Nephron progenitor cell (in vitro differentiated cells): ENCODE measurements at regions not wholly inside any gene's neighbourhood (a gene's known extent, or its start where the extent isn't known, plus 50 kb on each side); places are given as distances from the start of the nearest gene placed in this dataset.

Experiments
- DNase-seq: peaks from one replicate; pipeline ENCODE4 v3.0.0; 2021
- H3K27ac Mint-ChIP-seq: 2 replicates; pipeline ENCODE4 v1.8.0; 2021; ENCODE audit warnings: mild to moderate bottlenecking, moderate library complexity, mixed read lengths
- H3K27me3 Mint-ChIP-seq: 2 replicates; pipeline ENCODE4 v1.8.0; 2021; ENCODE audit warnings: mild to moderate bottlenecking, low read depth, mixed read lengths; ENCODE audit not compliant: poor library complexity
- H3K36me3 Mint-ChIP-seq: 2 replicates; pipeline ENCODE4 v1.8.0; 2021; ENCODE audit warnings: low read depth, mixed read lengths
- H3K4me1 Mint-ChIP-seq: 2 replicates; pipeline ENCODE4 v1.8.0; 2021; ENCODE audit warnings: mixed read lengths
- H3K4me3 Mint-ChIP-seq: 2 replicates; pipeline ENCODE4 v1.8.0; 2021; ENCODE audit warnings: mild to moderate bottlenecking, moderate library complexity, mixed read lengths
- H3K9me3 Mint-ChIP-seq: 2 replicates; pipeline ENCODE4 v1.8.0; 2021; ENCODE audit warnings: mild to moderate bottlenecking, moderate library complexity, mixed read lengths
- CTCF ChIP-seq: fragments of 200-600 bp; sonication (generic); IDR thresholded peaks from 2 replicates; pipeline ENCODE4 v1.5.0; 2021; ENCODE audit warnings: antibody characterized with exemption

DNA sequence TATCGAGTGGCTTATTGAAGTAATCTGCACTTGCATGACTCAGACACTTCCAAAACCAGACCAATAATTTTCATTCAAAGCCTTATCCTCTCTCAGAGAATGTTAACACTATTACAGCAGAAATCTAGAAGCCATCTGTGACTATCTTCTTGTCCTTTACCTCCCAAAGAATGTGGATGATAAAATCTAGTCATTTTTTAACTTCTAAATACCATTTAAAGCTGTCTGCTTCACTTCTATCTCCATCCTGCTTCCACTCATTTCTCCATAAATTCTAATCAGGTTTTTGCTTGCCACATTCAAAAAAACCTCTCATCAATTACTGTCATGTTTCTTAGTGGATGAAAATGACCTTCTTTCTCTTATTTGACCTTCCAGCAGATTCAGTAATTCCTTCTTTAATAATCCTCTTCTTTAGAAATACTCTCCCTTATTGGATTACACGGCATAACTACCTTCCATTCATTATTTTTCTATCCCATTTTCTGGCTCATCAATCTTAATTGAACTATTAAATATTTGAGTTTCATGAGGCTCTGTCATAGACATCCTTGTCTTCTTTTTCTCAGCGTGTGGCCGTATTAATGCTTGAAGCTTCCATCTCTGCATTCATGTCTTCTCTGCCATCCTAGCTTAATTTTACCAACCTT lies 1999.4 kb downstream of the MRPL39 start:
- Mint-ChIP-seq H3K9me3 (peaks cover 26% of the 10 kb centered on the region), H3K36me3 (no peaks in the 10 kb centered on the region), H3K4me3 (no peak overlapping the region), H3K27me3 (no peaks in the 10 kb centered on the region), H3K27ac (no peak overlapping the region), H3K4me1 (no peaks in the 10 kb centered on the region)
- no peak for TF ChIP-seq CTCF
- DNase-seq = no peak

GRCh38 chr21:23601549-23601948 lies 2005.7 kb downstream of the MRPL39 start:
- Mint-ChIP-seq H3K4me3 (no peak overlapping the region), H3K4me1 (no peaks in the 10 kb centered on the region), H3K27me3 (no peaks in the 10 kb centered on the region), H3K36me3 (no peaks in the 10 kb centered on the region), H3K9me3 (peaks cover 39% of the 10 kb centered on the region), H3K27ac (no peak overlapping the region)
- no peak for TF ChIP-seq CTCF
- DNase-seq = no peak

DNA sequence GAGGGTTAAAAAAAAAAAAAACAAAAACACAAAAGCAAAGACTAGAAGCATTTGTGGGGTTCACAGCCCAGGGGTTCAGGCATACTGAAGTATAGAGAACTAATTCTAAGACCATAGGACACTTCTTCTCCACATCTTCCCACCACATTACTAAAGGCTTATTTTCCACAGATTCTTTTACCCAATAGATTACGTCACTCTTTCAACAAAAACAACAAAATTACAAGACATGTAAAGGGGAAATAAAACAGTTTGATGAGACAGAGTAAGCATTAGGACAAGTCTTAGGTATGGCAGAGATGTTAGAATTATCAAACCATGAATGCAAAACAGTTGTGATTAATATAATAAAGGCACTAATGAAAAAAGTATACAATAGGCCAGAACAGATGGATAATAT lies 2013.7 kb downstream of the MRPL39 start:
- TF ChIP-seq CTCF = no peak
- peaks cover 12% of the 10 kb centered on the region for H3K9me3 Mint-ChIP-seq
- no peak overlapping the region for H3K27ac Mint-ChIP-seq
- no peak overlapping the region for H3K4me3 Mint-ChIP-seq
- no peaks in the 10 kb centered on the region for H3K27me3 Mint-ChIP-seq
- no peaks in the 10 kb centered on the region for H3K36me3 Mint-ChIP-seq
- H3K4me1 Mint-ChIP-seq = no peaks in the 10 kb centered on the region
- no peak for DNase-seq

DNA sequence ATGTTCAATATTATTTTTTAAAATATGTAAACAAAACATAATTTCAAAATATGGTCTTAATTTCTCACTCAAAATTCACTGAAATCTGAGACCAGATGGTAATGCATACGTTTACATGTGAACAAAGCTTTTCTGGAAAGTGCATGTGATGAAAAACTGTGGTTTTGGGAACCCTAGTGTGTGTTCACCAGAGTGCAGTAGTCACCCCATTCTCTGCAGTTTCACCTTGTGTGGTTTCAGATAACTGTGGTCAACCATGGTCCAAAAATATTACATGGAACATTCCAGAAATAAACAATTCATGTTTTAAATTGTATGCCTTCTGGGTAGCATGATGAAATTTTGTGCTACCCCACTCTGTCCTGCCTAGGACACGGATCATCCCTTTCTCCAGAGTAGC lies 2021.9 kb downstream of the MRPL39 start:
- Mint-ChIP-seq H3K4me1 (no peaks in the 10 kb centered on the region), H3K4me3 (no peak overlapping the region), H3K27me3 (no peaks in the 10 kb centered on the region), H3K27ac (no peak overlapping the region), H3K9me3 (no peaks in the 10 kb centered on the region), H3K36me3 (no peaks in the 10 kb centered on the region)
- no peak for TF ChIP-seq CTCF
- DNase-seq = no peak

GRCh38 chr21:23579573-23579972 lies 2027.7 kb downstream of the MRPL39 start:
- H3K4me1 Mint-ChIP-seq = no peaks in the 10 kb centered on the region
- H3K27me3 Mint-ChIP-seq = no peaks in the 10 kb centered on the region
- H3K4me3 Mint-ChIP-seq = no peak overlapping the region
- H3K27ac Mint-ChIP-seq = no peak overlapping the region
- DNase-seq = no peak
- TF ChIP-seq CTCF = no peak
- no peaks in the 10 kb centered on the region for H3K9me3 Mint-ChIP-seq
- no peaks in the 10 kb centered on the region for H3K36me3 Mint-ChIP-seq

GRCh38 chr21:23578027-23578426 lies 2029.3 kb downstream of the MRPL39 start:
- Mint-ChIP-seq H3K9me3 (no peaks in the 10 kb centered on the region), H3K4me3 (no peak overlapping the region), H3K27ac (no peak overlapping the region), H3K27me3 (no peaks in the 10 kb centered on the region), H3K4me1 (no peaks in the 10 kb centered on the region), H3K36me3 (no peaks in the 10 kb centered on the region)
- no peak for TF ChIP-seq CTCF
- no peak for DNase-seq
